HG03039 (cell line): ENCODE measurements at regions not wholly inside any gene's neighbourhood (a gene's known extent, or its start where the extent isn't known, plus 50 kb on each side); places are given as distances from the start of the nearest gene placed in this dataset.

Experiments used
- ATAC-seq: cut with Tn5 transposase; IDR thresholded peaks from one replicate; pipeline ENCODE4 v1.9.1; 2021; ENCODE audit warnings: mild to moderate bottlenecking, moderate library complexity; ENCODE audit not compliant: unreplicated experiment

GRCh38 chr15:31238906-31239305, 87.7 kb upstream of the KLF13 start:
- no peak for ATAC-seq

- no peak for ATAC-seq
Measured at GRCh38 chr15:31239409-31239808, 87.2 kb upstream of the KLF13 start.

DNA sequence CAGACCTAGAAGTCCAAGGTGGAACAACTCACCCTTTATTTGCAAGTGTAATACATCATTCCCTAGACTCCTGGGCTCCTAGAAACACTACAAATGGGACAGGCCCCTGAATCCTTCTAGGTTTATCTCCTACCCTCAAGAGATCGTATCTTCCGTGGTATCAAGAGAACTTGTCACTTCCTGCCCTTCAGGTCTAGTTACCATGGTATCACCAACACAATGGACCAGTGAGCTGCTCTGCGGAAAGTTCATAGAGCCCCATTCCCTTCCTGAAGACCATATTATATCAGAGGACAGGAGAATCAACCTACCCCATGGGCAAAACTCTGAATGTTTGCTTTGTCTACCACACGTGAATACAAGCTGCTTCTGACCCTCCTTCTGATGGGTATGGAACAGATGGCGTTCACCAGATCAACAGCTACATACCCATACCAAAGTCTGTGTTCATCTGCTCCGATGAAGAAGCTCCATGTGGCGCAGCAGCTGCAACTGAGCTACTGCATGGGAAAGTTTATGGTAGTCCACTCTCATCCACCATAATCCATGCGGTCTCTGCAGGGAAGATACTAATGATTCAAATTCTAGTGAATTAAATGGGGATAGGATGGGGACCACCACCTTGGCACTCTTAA, 84.6 kb upstream of the KLF13 start:
- no peak for ATAC-seq

GRCh38 chr15:31243895-31244294, 82.7 kb upstream of the KLF13 start:
- ATAC-seq, result no peak

- no peak for ATAC-seq
Measured at GRCh38 chr15:31245135-31245689, 81.4 kb upstream of the KLF13 start.

GRCh38 chr15:31245756-31246155, 80.9 kb upstream of the KLF13 start:
- no peak for ATAC-seq

DNA sequence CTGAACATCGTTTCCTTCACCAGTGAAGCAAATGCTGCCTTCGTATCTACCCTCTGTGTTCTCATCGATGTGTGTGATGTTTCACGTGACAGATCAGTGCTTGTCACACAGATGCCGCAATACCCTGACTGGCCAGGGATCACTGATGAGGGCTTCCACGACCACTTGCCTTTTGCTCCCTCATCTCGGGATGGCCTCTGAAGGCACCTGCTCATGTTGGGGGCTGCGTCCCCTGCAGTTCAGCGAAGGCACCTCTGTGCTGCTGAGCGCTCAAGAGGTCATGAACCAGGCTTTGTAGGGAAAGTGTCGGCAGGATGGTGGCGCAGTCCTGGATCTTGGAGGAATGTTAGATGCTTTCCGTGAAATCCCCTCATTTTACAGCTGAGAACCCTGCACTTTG, 79.2 kb upstream of the KLF13 start:
- no peak for ATAC-seq

GRCh38 chr15:31248263-31248662, 78.4 kb upstream of the KLF13 start:
- no peak for ATAC-seq

DNA sequence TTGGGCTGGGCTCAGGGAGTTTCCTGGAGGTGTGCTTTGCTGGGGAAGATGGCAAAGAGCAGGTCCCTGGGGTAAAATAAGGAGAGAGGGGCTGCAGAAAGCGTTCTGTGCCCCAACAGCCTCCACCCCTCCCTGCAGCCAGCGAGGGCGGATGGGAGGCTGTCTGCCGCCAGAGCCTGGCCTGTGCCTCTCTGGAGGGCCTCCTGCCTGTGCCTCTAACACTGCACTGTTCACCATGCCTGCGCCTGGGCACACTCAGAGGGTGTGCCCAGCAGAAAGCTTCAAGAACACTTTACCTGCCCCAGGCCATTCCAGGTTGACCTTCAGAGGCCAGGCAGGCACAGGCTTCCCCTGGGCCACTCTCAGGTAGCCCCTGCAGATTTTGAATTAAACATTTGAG, 77.7 kb upstream of the KLF13 start:
- ATAC-seq, result no peak

DNA sequence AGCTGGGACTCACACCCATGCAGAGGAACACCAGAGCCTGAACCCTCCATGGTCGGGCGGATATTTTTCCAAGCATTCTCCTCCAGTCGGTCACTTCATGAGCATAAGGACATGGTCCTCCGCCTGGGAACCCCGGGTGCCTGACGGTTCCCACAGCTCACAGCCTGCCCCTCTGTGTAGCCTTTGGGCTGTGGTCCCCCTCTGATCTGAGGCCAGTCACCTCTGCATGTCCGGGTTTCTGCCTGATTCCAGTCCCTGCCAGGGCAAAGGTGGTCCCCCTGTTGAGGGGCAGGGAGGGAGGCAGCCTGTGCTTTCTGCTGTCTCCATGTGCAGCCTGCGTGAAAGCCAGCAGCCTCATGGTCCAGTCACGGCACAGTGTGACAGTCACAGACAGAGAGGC, 76.6 kb upstream of the KLF13 start:
- no peak for ATAC-seq

DNA sequence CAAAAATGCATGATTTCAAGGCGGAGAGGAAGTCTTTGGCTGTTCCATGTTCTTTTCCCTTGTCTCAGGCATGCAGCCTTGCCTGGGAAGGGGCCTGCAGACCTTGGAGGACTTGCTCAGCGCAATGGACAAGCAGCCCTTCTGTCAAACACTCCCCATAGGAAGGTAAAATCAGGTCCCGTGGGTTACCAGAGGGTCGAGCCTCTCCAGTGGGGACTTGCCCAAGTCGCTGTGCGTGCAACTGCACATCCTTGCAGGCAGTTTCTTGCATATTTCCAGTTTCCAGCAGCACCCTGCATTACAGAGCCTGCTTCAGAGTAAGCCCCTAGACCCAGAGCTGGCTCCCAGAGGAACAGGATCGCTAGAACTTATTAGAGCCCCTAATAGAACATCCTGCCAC, 75.5 kb upstream of the KLF13 start:
- ATAC-seq, result no peak

- no peak for ATAC-seq
Measured at GRCh38 chr15:31252171-31252785, 74.4 kb upstream of the KLF13 start.

GRCh38 chr15:31254431-31255175, 72.0 kb upstream of the KLF13 start:
- ATAC-seq, result no peak

GRCh38 chr15:31255176-31255510, 71.5 kb upstream of the KLF13 start:
- no peak for ATAC-seq

- no peak for ATAC-seq
Measured at GRCh38 chr15:31255732-31256377, 70.8 kb upstream of the KLF13 start.

GRCh38 chr15:31256378-31257265, 70.0 kb upstream of the KLF13 start:
- ATAC-seq, result no peak

DNA sequence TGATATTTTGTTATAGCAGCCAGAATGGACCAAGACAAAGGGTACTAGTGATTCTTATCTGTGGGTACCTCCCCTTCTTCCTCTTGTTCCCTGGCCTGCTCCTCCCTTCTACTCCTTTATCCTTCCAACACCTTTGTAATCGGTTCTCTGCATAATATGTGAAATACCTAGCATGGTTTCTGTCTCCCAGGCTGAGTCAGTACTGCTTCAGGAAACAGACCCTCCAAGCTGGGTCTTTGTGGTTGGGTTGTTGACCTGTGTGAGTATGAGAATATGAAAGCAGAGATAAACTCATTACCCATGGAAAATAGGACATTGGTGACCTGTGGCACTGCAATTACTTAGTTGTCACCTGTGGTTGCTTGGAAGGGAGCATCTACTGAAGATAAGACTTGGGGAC, 69.3 kb upstream of the KLF13 start:
- no peak for ATAC-seq

- no peak for ATAC-seq
Measured at GRCh38 chr15:31258260-31258659, 68.4 kb upstream of the KLF13 start.

GRCh38 chr15:31259562-31260252, 66.9 kb upstream of the KLF13 start:
- ATAC-seq, result no peak

GRCh38 chr15:31260646-31261265, 65.9 kb upstream of the KLF13 start:
- ATAC-seq, result no peak
